ENCODE measurements at regions not wholly inside any gene's neighbourhood (a gene's known extent, or its start where the extent isn't known, plus 50 kb on each side); places are given as distances from the start of the nearest gene placed in this dataset.

DNA sequence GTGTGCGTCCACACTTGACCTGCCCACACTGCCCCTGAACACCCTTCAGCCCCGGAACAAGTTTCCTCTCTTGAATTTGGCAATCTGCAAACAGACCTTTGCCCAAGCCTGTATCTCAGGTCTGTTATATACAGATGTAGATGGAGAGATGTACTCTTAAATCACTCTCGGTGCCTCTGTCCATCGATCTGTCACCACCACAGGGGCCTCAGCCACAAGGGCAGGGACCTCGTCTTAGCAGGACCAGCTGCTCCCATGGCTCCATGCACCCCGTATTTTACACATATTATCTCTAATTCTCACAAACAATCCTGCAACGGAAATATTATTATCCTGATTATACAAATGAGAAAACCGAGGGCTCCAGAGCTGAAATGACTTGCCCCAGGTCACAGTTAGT lies 313.4 kb downstream of the BCL11B start:
- no peak for TF ChIP-seq YY1 (IDR thresholded peaks at IDR 0.05; ENCODE audit: insufficient read depth, insufficient read length)
- TF ChIP-seq SUZ12 (IDR thresholded peaks at IDR 0.05; ENCODE audit: extremely low read depth, insufficient read depth, insufficient read length): no peak
- TF ChIP-seq ZNF274 (IDR thresholded peaks at IDR 0.05; ENCODE audit: low read depth, low read length): no peak
